Glutamatergic neuron (in vitro differentiated cells): ENCODE measurements at regions not wholly inside any gene's neighbourhood (a gene's known extent, or its start where the extent isn't known, plus 50 kb on each side); places are given as distances from the start of the nearest gene placed in this dataset.

Source experiments
- DNase-seq: peaks from one replicate; pipeline ENCODE4 v3.0.0; 2022
- H3K27ac Mint-ChIP-seq: one replicate; pipeline ENCODE4 v1.8.0; 2020; ENCODE audit warnings: mild to moderate bottlenecking, mixed read lengths, inconsistent platforms; ENCODE audit not compliant: unreplicated experiment
- H3K27me3 Mint-ChIP-seq: one replicate; pipeline ENCODE4 v1.8.0; 2020; ENCODE audit warnings: mild to moderate bottlenecking, moderate library complexity, mixed read lengths, inconsistent platforms; ENCODE audit not compliant: unreplicated experiment
- H3K36me3 Mint-ChIP-seq: one replicate; pipeline ENCODE4 v1.8.0; 2020; ENCODE audit warnings: mild to moderate bottlenecking, mixed read lengths, inconsistent platforms; ENCODE audit not compliant: unreplicated experiment
- H3K4me1 Mint-ChIP-seq: one replicate; pipeline ENCODE4 v1.8.0; 2020; ENCODE audit warnings: mild to moderate bottlenecking, low read depth, mixed read lengths, inconsistent platforms; ENCODE audit not compliant: unreplicated experiment
- H3K4me3 Mint-ChIP-seq: one replicate; pipeline ENCODE4 v1.8.0; 2020; ENCODE audit warnings: mild to moderate bottlenecking, mixed read lengths, inconsistent platforms; ENCODE audit not compliant: unreplicated experiment
- H3K9me3 Mint-ChIP-seq: one replicate; pipeline ENCODE4 v1.8.0; 2020; ENCODE audit warnings: mild to moderate bottlenecking, moderate library complexity, mixed read lengths, inconsistent platforms; ENCODE audit not compliant: unreplicated experiment
- CTCF ChIP-seq: fragments of 200-600 bp; sonication (generic); IDR thresholded peaks from one replicate; pipeline ENCODE4 v1.5.0; 2021; ENCODE audit not compliant: partially characterized antibody, unreplicated experiment

- DNase-seq, result no peak
- TF ChIP-seq CTCF, result no peak
- Mint-ChIP-seq H3K4me1 (no peaks in the 10 kb centered on the region), H3K27ac (no peak overlapping the region), H3K36me3 (no peaks in the 10 kb centered on the region), H3K27me3 (no peaks in the 10 kb centered on the region), H3K9me3 (no peaks in the 10 kb centered on the region), H3K4me3 (no peak overlapping the region)
These were observed 122.0 kb downstream of the PRDM9 start for GRCh38 chr5:23629396-23629795.

DNA sequence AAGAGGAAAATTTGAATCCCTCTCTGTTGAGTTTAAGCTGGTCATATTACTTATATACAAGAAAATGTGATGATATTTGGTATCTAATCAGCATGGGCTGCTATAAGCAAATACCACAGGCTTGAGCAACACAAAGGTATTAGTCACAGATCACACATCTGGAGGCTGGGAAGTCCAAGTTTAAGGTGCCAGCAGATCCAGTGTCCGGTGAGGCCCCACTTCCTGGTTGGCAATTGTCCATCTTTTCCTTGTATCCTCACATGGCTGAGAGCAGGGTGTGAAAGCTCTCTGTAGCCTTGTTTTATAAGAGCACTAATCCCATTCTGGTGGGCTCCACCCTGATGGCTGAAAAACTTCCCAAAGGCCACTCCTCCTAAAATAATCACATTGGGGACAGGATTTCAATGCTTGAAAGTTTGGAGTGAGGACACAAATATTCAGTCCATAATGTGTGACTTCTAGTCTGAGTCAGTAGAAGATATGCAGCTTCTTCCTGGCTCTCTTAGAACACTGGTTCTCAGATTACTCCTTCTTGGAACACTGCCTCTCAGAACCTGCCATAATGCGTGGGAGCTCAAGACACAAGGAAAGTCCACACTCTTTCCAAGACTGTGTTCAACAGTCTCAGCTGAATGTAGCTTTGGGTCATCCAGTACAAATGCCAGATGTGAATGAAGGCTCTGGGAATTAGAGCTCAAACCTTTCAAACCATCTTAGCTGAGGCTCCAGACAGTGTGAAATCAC lies 124.1 kb downstream of the PRDM9 start:
- TF ChIP-seq CTCF, result no peak
- Mint-ChIP-seq H3K36me3 (no peaks in the 10 kb centered on the region), H3K4me3 (no peak overlapping the region), H3K9me3 (no peaks in the 10 kb centered on the region), H3K27me3 (no peaks in the 10 kb centered on the region), H3K27ac (no peak overlapping the region), H3K4me1 (no peaks in the 10 kb centered on the region)
- DNase-seq, result no peak

GRCh38 chr5:23635938-23636337 lies 128.5 kb downstream of the PRDM9 start:
- no peak for DNase-seq
- no peak overlapping the region for H3K27ac Mint-ChIP-seq
- H3K4me3 Mint-ChIP-seq, result no peak overlapping the region
- H3K36me3 Mint-ChIP-seq, result no peaks in the 10 kb centered on the region
- H3K27me3 Mint-ChIP-seq, result no peaks in the 10 kb centered on the region
- no peaks in the 10 kb centered on the region for H3K9me3 Mint-ChIP-seq
- no peaks in the 10 kb centered on the region for H3K4me1 Mint-ChIP-seq
- TF ChIP-seq CTCF, result no peak

DNA sequence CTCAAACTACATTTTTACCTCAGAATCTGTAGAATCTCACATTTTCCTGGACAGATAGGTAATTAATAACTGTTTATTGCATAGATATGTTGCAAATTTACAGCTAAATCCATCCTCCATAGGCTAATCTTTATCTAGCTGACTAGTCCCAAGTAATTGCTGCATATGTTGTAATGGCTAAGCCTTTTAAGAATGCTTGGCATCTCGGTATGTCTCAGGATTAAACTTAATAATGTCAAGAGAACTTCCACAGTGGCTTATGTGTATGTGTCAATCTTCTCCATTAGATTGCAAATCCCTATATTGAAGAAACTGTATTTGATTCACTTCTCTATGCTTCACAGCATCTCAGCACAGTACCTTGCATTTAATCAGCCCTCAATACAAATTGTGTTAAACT lies 131.9 kb downstream of the PRDM9 start:
- Mint-ChIP-seq H3K9me3 (no peaks in the 10 kb centered on the region), H3K27me3 (no peaks in the 10 kb centered on the region), H3K4me1 (no peaks in the 10 kb centered on the region), H3K27ac (no peak overlapping the region), H3K36me3 (no peaks in the 10 kb centered on the region), H3K4me3 (no peak overlapping the region)
- TF ChIP-seq CTCF, result no peak
- no peak for DNase-seq

DNA sequence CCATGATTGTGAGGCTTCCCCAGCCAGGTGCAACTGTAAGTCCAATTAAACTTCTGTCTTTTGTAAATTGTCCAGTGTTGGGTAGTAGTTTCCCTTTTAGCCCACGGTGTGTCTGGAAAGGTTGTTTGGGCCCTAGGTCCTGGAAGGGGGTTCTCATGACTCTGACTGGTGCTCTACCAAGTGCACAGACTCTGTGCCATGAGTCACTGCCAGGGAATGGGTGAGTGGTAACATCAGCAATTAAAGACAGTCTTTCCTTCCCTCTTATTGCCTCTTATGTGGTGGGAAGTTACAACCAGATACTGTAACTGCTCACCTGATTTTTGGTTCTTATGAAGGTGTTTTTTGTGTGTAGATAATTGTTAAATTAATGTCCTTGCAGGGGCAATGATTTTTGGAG lies 141.2 kb downstream of the PRDM9 start:
- H3K27me3 Mint-ChIP-seq, result no peaks in the 10 kb centered on the region
- no peak for TF ChIP-seq CTCF
- no peak overlapping the region for H3K4me3 Mint-ChIP-seq
- H3K4me1 Mint-ChIP-seq, result no peaks in the 10 kb centered on the region
- H3K9me3 Mint-ChIP-seq, result no peaks in the 10 kb centered on the region
- no peaks in the 10 kb centered on the region for H3K36me3 Mint-ChIP-seq
- no peak overlapping the region for H3K27ac Mint-ChIP-seq
- no peak for DNase-seq
